ENCODE measurements at regions not wholly inside any gene's neighbourhood (a gene's known extent, or its start where the extent isn't known, plus 50 kb on each side); places are given as distances from the start of the nearest gene placed in this dataset.
"Not testable (repeated sequence)": the region's sequence is repeated elsewhere in the genome, so short reads cannot be mapped to it uniquely, and the experiment has no call there.

- H3K23me2 ChIP-seq (ENCODE audit: insufficient read length, low read depth, low read length, poor library complexity, severe bottlenecking): no peaks in the 10 kb centered on the region
- no peak overlapping the region for H3K27ac ChIP-seq (ENCODE audit: insufficient read length, low read depth, low read length)
- no peak overlapping the region for H2BK5ac ChIP-seq (ENCODE audit: insufficient read length, low read length)
- Mint-ChIP-seq H3K27ac (no peak overlapping the region), H3K4me3 (no peak overlapping the region), H3K36me3 (ENCODE audit: insufficient read depth in 1 of 3, low read depth in 3 of 3) (no peaks in the 10 kb centered on the region), H3K4me1 (peaks cover 0 to 2% of the 10 kb centered on the region in 2 experiments; a peak in 2 of 4 replicates), H3K9me3 (peaks cover 3 to 7% of the 10 kb centered on the region in 2 experiments; a peak in 4 of 5 replicates), H3K27me3 (ENCODE audit: low read depth) (no peaks in the 10 kb centered on the region; the same call in 1 of the 2 replicates)
- H2BK12ac ChIP-seq (ENCODE audit: insufficient read length, low read depth, low read length): no peak overlapping the region
- H3K9ac ChIP-seq (ENCODE audit: extremely low read depth, insufficient read length, low read length): no peak overlapping the region
- no peak overlapping the region for H3K18ac ChIP-seq (ENCODE audit: insufficient read length, low read depth, low read length)
- H3K4me1 ChIP-seq (ENCODE audit: insufficient read depth, low read length): no peaks in the 10 kb centered on the region
- no peak overlapping the region for H2BK120ac ChIP-seq (ENCODE audit: low read depth, low read length, poor library complexity, severe bottlenecking)
- WGBS (ENCODE audit: extremely low coverage, insufficient read length, low lambda C conversion rate): no CpG with 5 or more reads among the region's 1 CpG
- H3K14ac ChIP-seq (ENCODE audit: insufficient read depth, low read length): no peak overlapping the region
- H4K8ac ChIP-seq (replicated peaks; ENCODE audit: insufficient read length, low read depth, low read length): no peak overlapping the region
- no peak overlapping the region for H2BK15ac ChIP-seq (ENCODE audit: low read depth, low read length)
- no peaks in the 10 kb centered on the region for H3K27me3 ChIP-seq (ENCODE audit: insufficient read depth, low read length)
- H4K20me1 ChIP-seq (ENCODE audit: control insufficient read depth, insufficient read depth, insufficient read length): no peaks in the 10 kb centered on the region
- no peak overlapping the region for H2BK20ac ChIP-seq (ENCODE audit: low read depth, low read length, poor library complexity, severe bottlenecking)
- DNase-seq: no peak
- H3K79me1 ChIP-seq (ENCODE audit: insufficient read depth, low read depth, low read length, poor library complexity, severe bottlenecking): no peaks in the 10 kb centered on the region
- no peaks in the 10 kb centered on the region for H3K9me3 ChIP-seq (ENCODE audit: control insufficient read depth, low read depth, low read length)
- no peak overlapping the region for H4K91ac ChIP-seq (ENCODE audit: insufficient read length, low read depth, low read length)
- H3K23ac ChIP-seq (ENCODE audit: insufficient read length, low read depth, low read length): no peak overlapping the region
- H3K79me2 ChIP-seq (ENCODE audit: insufficient read depth, low read length): no peaks in the 10 kb centered on the region
- no peak overlapping the region for H3K4ac ChIP-seq (ENCODE audit: low read depth, low read length)
- no peak overlapping the region for H3K4me2 ChIP-seq (ENCODE audit: insufficient read depth, insufficient read length, low read length)
- no peak overlapping the region for H2AK5ac ChIP-seq (ENCODE audit: insufficient read length, low read length)
- no peak overlapping the region for H4K5ac ChIP-seq (ENCODE audit: insufficient read length, low read depth, low read length)
- no peak for TF ChIP-seq CTCF (conservative IDR thresholded peaks at IDR 0.05)
- no peak overlapping the region for H3T11ph ChIP-seq (ENCODE audit: low read length)
- no peak overlapping the region for H2AFZ ChIP-seq (ENCODE audit: low read length)
- H3K56ac ChIP-seq (ENCODE audit: insufficient read length, low read depth, low read length): no peak overlapping the region
Observed at GRCh38 chr1:222181191-222181590, 366.7 kb downstream of the HHIPL2 start.

- H2BK12ac ChIP-seq (ENCODE audit: insufficient read length, low read depth, low read length); H3K9me3 ChIP-seq (ENCODE audit: control insufficient read depth, low read depth, low read length); H2BK5ac ChIP-seq (ENCODE audit: insufficient read length, low read length); H2BK20ac ChIP-seq (ENCODE audit: low read depth, low read length, poor library complexity, severe bottlenecking); H3K4ac ChIP-seq (ENCODE audit: low read depth, low read length); H3K23ac ChIP-seq (ENCODE audit: insufficient read length, low read depth, low read length); H3K27me3 Mint-ChIP-seq (ENCODE audit: low read depth); H3K27ac ChIP-seq (ENCODE audit: insufficient read length, low read depth, low read length); H3K79me1 ChIP-seq (ENCODE audit: insufficient read depth, low read depth, low read length, poor library complexity, severe bottlenecking); H2AFZ ChIP-seq (ENCODE audit: low read length); H4K5ac ChIP-seq (ENCODE audit: insufficient read length, low read depth, low read length); H3K4me3 Mint-ChIP-seq; H3K18ac ChIP-seq (ENCODE audit: insufficient read length, low read depth, low read length); H3K79me2 ChIP-seq (ENCODE audit: insufficient read depth, low read length); H3K4me1 ChIP-seq (ENCODE audit: insufficient read depth, low read length); H4K20me1 ChIP-seq (ENCODE audit: control insufficient read depth, insufficient read depth, insufficient read length); H3T11ph ChIP-seq (ENCODE audit: low read length); H3K36me3 Mint-ChIP-seq (ENCODE audit: insufficient read depth in 1 of 3, low read depth in 3 of 3); DNase-seq; H2BK120ac ChIP-seq (ENCODE audit: low read depth, low read length, poor library complexity, severe bottlenecking); H3K23me2 ChIP-seq (ENCODE audit: insufficient read length, low read depth, low read length, poor library complexity, severe bottlenecking); H3K27me3 ChIP-seq (ENCODE audit: insufficient read depth, low read length); H4K8ac ChIP-seq (replicated peaks; ENCODE audit: insufficient read length, low read depth, low read length); H3K9me3 Mint-ChIP-seq; H2AK5ac ChIP-seq (ENCODE audit: insufficient read length, low read length); H3K14ac ChIP-seq (ENCODE audit: insufficient read depth, low read length); H2BK15ac ChIP-seq (ENCODE audit: low read depth, low read length); H3K4me1 Mint-ChIP-seq; H3K27ac Mint-ChIP-seq; H3K56ac ChIP-seq (ENCODE audit: insufficient read length, low read depth, low read length); H4K91ac ChIP-seq (ENCODE audit: insufficient read length, low read depth, low read length); H3K9ac ChIP-seq (ENCODE audit: extremely low read depth, insufficient read length, low read length); H3K4me2 ChIP-seq (ENCODE audit: insufficient read depth, insufficient read length, low read length): not testable (repeated sequence)
- WGBS (ENCODE audit: extremely low coverage, insufficient read length, low lambda C conversion rate): no CpG with 5 or more reads among the region's 4 CpGs
Observed at GRCh38 chr1:222177496-222177895, 370.4 kb downstream of the HHIPL2 start.
